Psoas muscle (tissue), 7 donors: ENCODE measurements at regions not wholly inside any gene's neighbourhood (a gene's known extent, or its start where the extent isn't known, plus 50 kb on each side); places are given as distances from the start of the nearest gene placed in this dataset.
A peak's percentile ranks its signal among the peaks of the same experiment; 100 is the strongest.

ENCODE experiments used
- ATAC-seq, 4 donors: fragments of 200-7000 bp; cut with Tn5 transposase; one replicate each; pipeline ENCODE4 v1.9.1; 2020; ENCODE audit warnings: moderate library complexity in 3 of 4, mild to moderate bottlenecking in 2 of 4
- DNase-seq, 2 donors: peaks; one replicate each; pipeline ENCODE4 v3.0.0-alpha.2; 2020
- H3K27ac ChIP-seq: fragments of 200-600 bp; one replicate; pipeline ENCODE4 v1.8.0; 2022
- H3K27me3 ChIP-seq, 3 donors: fragments of 200-600 bp in 1 of 3; one replicate each; pipeline versions ENCODE4 v1.6.1 to v1.8.0; 2013 to 2022; ENCODE audit warnings: low read length in 2 of 3, mild to moderate bottlenecking in 2 of 3, moderate library complexity in 1 of 3; ENCODE audit not compliant: insufficient read depth in 3 of 3
- H3K36me3 ChIP-seq, 2 donors: fragments of 200-600 bp in 1 of 2; one replicate each; pipeline versions ENCODE4 v1.6.1 to v1.8.0; 2013 to 2022; ENCODE audit warnings: low read depth in 1 of 2, mild to moderate bottlenecking in 1 of 2, moderate library complexity in 1 of 2; ENCODE audit not compliant: insufficient read depth in 1 of 2
- H3K4me1 ChIP-seq: fragments of 200-600 bp; one replicate; pipeline ENCODE4 v1.8.0; 2022
- H3K4me3 ChIP-seq: fragments of 200-600 bp; one replicate; pipeline ENCODE4 v1.8.0; 2022; ENCODE audit warnings: mild to moderate bottlenecking
- H3K9me3 ChIP-seq: fragments of 200-600 bp; one replicate; pipeline ENCODE4 v1.8.0; 2022
- CTCF ChIP-seq: fragments of 200-600 bp; IDR thresholded peaks from one replicate; pipeline ENCODE4 v1.8.0; 2022; ENCODE audit warnings: antibody characterized with exemption
- WGBS, 3 donors: extraction: QIAGEN DNeasy Blood & Tissue Kit; methylation state at CpG; one replicate each; pipeline versions ENCODE4 v1.1.6 to v1.1.7; 2013; 5-methylcytosine and 5-hydroxymethylcytosine counted together
- intact Hi-C, 2 donors: fragments of 100-400 bp; cut with DNase I; formaldehyde crosslinking; loops; one replicate each; pipeline versions ENCODE4 v1.11.0 to v1.14.2; 2022
- donor health status: healthy with polysubstance abuse.
- donor health status: DM: no; HTN: no; CAD: no; lungs with moderate emphysema.
- donor health status: Bipolar disorder and iron deficiency.
- donor health status: healthy.
- donor health status: DM: yes; HTN: yes; CAD: no.
- donor health status: DM: no; HTN: no; CAD: no.
- donor health status: DM: yes; HTN: yes; CAD: no.

- DNase-seq (no peak), ATAC-seq (peak in 2 of 4 donors; percentile 49 to 89)
- Histone ChIP-seq H3K36me3 (peaks cover 0 to 30% of the 10 kb centered on the region in 2 donors), H3K9me3 (no peaks in the 10 kb centered on the region), H3K27ac (no peak overlapping the region), H3K4me3 (no peak overlapping the region), H3K27me3 (no peaks in the 10 kb centered on the region), H3K4me1 (no peaks in the 10 kb centered on the region)
- WGBS, 3 donors: 92 to 93% (median 92%) methylated on average over 24 of the region's 24 CpGs
- TF ChIP-seq CTCF: no peak
- intact Hi-C loops: no loop called here
Measured at GRCh38 chr1:232445361-232446106, 184.4 kb downstream of the SIPA1L2 start.

GRCh38 chr1:232443372-232443771 lies 186.6 kb downstream of the SIPA1L2 start:
- WGBS, 3 donors: 91 to 97% (median 92%) methylated on average over 7 of the region's 7 CpGs
- no peaks in the 10 kb centered on the region for H3K4me1 ChIP-seq
- no peak for TF ChIP-seq CTCF
- peaks cover 0 to 52% of the 10 kb centered on the region in 2 donors for H3K36me3 ChIP-seq
- no peak overlapping the region for H3K4me3 ChIP-seq
- ATAC-seq: no peak
- DNase-seq: no peak
- no peak overlapping the region for H3K27ac ChIP-seq
- H3K27me3 ChIP-seq: no peaks in the 10 kb centered on the region
- no peaks in the 10 kb centered on the region for H3K9me3 ChIP-seq
- intact Hi-C loops: no loop called here

GRCh38 chr1:232441036-232441411 lies 188.9 kb downstream of the SIPA1L2 start:
- no peak for TF ChIP-seq CTCF
- DNase-seq (no peak), ATAC-seq (no peak)
- Histone ChIP-seq H3K27me3 (no peaks in the 10 kb centered on the region), H3K4me1 (no peaks in the 10 kb centered on the region), H3K27ac (no peak overlapping the region), H3K9me3 (no peaks in the 10 kb centered on the region), H3K4me3 (no peak overlapping the region), H3K36me3 (peaks cover 0 to 71% of the 10 kb centered on the region in 2 donors)
- 88 to 100% (median 99%) methylated on average over 1 of the region's 1 CpG for WGBS, 3 donors
- intact Hi-C loops: no loop called here

GRCh38 chr1:232440325-232441035 lies 189.5 kb downstream of the SIPA1L2 start:
- intact Hi-C loops: no loop called here
- Histone ChIP-seq H3K4me3 (no peak overlapping the region), H3K27me3 (no peaks in the 10 kb centered on the region), H3K9me3 (no peaks in the 10 kb centered on the region), H3K4me1 (no peaks in the 10 kb centered on the region), H3K36me3 (peaks cover 0 to 71% of the 10 kb centered on the region in 2 donors), H3K27ac (no peak overlapping the region)
- ATAC-seq (no peak), DNase-seq (no peak)
- no peak for TF ChIP-seq CTCF
- 81 to 88% (median 83%) methylated on average over 11 of the region's 11 CpGs for WGBS, 3 donors
